GM18520 (cell line): ENCODE measurements at regions not wholly inside any gene's neighbourhood (a gene's known extent, or its start where the extent isn't known, plus 50 kb on each side); places are given as distances from the start of the nearest gene placed in this dataset.
"Not testable (repeated sequence)": the region's sequence is repeated elsewhere in the genome, so short reads cannot be mapped to it uniquely, and the experiment has no call there.

Source experiments
- ATAC-seq: cut with Tn5 transposase; IDR thresholded peaks from one replicate; pipeline ENCODE4 v1.9.1; 2021; ENCODE audit not compliant: unreplicated experiment

GRCh38 chr13:57909833-57910232, 278.3 kb downstream of the PCDH17 start:
- not testable (repeated sequence) for ATAC-seq

- no peak for ATAC-seq
These were observed 286.5 kb downstream of the PCDH17 start for GRCh38 chr13:57918086-57918485.

GRCh38 chr13:57918913-57919312, 287.4 kb downstream of the PCDH17 start:
- no peak for ATAC-seq

GRCh38 chr13:57925250-57925649, 293.7 kb downstream of the PCDH17 start:
- ATAC-seq = no peak

GRCh38 chr13:57925751-57926150, 294.2 kb downstream of the PCDH17 start:
- ATAC-seq = no peak

- no peak for ATAC-seq
These were observed 300.5 kb downstream of the PCDH17 start for GRCh38 chr13:57932061-57932460.

GRCh38 chr13:57933606-57934005, 302.1 kb downstream of the PCDH17 start:
- no peak for ATAC-seq

- ATAC-seq = no peak
These were observed 304.4 kb downstream of the PCDH17 start for GRCh38 chr13:57935965-57936364.

- ATAC-seq = peak; percentile 96
These were observed 314.8 kb downstream of the PCDH17 start for GRCh38 chr13:57946361-57946760.

GRCh38 chr13:57948884-57949283, 317.3 kb downstream of the PCDH17 start:
- no peak for ATAC-seq

GRCh38 chr13:57969951-57970350, 338.4 kb downstream of the PCDH17 start:
- ATAC-seq = no peak

- ATAC-seq = no peak
These were observed 338.9 kb downstream of the PCDH17 start for GRCh38 chr13:57970404-57970803.

- no peak for ATAC-seq
These were observed 351.2 kb downstream of the PCDH17 start for GRCh38 chr13:57982782-57983181.

GRCh38 chr13:57988276-57988675, 356.7 kb downstream of the PCDH17 start:
- no peak for ATAC-seq

GRCh38 chr13:57991041-57991440, 359.5 kb downstream of the PCDH17 start:
- ATAC-seq = no peak

- ATAC-seq = no peak
These were observed 360.9 kb downstream of the PCDH17 start for GRCh38 chr13:57992416-57992815.

GRCh38 chr13:57996717-57997116, 365.2 kb downstream of the PCDH17 start:
- ATAC-seq = no peak

GRCh38 chr13:58004751-58005150, 373.2 kb downstream of the PCDH17 start:
- ATAC-seq = no peak

- ATAC-seq = no peak
These were observed 386.5 kb downstream of the PCDH17 start for GRCh38 chr13:58018020-58018419.

- no peak for ATAC-seq
These were observed 387.3 kb downstream of the PCDH17 start for GRCh38 chr13:58018865-58019264.

GRCh38 chr13:58024103-58024502, 392.6 kb downstream of the PCDH17 start:
- ATAC-seq = no peak

- no peak for ATAC-seq
These were observed 394.3 kb downstream of the PCDH17 start for GRCh38 chr13:58025821-58026220.

GRCh38 chr13:58032676-58033460, 401.3 kb downstream of the PCDH17 start:
- no peak for ATAC-seq
